Fibroblast of skin of scalp (primary cell): ENCODE measurements at regions not wholly inside any gene's neighbourhood (a gene's known extent, or its start where the extent isn't known, plus 50 kb on each side); places are given as distances from the start of the nearest gene placed in this dataset.
"Not testable (repeated sequence)": the region's sequence is repeated elsewhere in the genome, so short reads cannot be mapped to it uniquely, and the experiment has no call there.

Experiments
- DNase-seq: peaks from one replicate; pipeline ENCODE4 v3.0.0-alpha.2; 2013

DNA sequence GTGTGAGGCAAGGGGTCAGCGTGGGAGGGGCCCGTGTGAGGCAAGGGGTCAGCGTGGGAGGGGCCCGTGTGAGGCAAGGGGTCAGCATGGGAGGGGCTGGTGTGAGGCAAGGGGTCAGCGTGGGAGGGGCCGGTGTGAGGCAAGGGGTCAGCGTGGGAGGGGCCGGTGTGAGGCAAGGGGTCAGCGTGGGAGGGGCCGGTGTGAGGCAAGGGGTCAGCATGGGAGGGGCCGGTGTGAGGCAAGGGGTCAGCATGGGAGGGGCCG lies 119.2 kb downstream of the SEPTIN14 start:
- DNase-seq, result not testable (repeated sequence)

DNA sequence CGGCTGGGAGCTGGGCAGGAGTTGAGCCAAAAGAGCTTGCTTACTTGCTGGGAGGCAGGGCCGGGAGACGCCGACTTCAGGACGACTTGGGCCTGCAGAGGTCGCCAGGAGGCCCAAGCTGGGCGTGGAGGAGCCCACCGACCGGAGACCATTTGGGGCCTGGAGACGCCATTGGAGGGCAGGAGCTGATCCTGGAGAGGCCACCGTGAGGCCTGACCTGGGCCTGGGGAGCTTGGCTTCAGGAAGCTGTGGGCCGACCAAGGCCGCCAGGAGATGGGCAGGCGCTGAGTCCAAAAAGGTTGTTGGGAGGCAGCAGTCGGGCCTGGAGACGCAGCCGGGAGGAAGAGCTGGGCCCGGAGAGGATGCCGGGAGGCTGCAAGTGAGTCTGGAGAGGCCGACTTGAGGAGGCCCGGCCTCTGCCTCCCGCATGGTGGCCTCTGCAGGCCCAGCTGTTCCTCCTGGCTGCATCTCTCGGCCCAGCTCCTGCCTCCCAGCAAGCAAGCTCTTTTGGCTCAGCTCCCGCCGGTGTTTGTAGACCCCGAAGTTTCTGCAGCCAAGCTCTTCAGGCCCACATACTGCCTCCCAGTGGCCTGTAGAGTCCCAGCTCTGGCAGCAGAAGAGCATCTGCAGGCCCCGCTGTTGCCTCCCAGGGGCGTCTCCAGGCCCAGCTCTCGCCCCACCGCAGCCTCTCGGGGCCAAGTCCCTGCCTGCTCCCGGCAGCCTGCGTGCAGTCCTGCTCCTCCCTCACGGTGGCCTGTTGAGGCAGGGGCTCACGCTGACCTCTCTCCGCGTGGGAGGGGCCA lies 119.7 kb downstream of the SEPTIN14 start:
- not testable (repeated sequence) for DNase-seq

DNA sequence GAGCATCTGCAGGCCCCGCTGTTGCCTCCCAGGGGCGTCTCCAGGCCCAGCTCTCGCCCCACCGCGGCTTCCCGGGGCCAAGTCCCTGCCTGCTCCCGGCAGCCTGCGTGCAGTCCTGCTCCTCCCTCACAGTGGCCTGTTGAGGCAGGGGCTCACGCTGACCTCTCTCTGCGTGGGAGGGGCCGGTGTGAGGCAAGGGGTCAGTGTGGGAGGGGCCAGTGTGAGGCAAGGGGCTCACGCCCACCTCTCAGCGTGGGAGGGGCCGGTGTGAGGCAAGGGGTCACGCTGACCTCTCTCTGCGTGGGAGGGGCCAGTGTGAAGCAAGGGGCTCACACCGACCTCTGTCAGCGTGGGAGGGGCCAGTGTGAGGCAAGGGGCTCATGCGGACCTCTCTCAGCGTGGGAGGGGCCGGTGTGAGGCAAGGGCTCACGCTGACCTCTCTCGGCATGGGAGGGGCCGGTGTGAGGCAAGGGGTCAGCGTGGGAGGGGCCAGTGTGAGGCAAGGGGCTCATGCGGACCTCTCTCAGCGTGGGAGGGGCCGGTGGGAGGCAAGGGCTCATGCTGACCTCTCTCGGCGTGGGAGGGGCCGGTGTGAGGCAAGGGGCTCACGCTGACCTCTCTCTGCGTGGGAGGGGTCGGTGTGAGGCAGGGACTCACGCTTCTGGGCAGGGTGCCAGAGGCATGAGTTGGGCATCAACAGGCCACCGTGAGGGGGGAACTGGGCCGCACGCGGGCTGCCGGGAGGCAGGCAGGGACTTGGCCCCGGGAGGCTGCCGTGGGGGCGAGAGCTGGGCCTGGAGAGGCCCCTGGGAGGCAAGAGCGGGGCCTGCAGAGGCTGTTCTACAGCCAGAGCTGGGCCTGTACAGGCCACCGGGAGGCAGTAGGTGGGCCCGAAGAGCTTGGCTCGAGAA lies 120.6 kb downstream of the SEPTIN14 start:
- not testable (repeated sequence) for DNase-seq

GRCh38 chr7:55740633-55741250 lies 121.8 kb downstream of the SEPTIN14 start:
- not testable (repeated sequence) for DNase-seq

GRCh38 chr7:55740053-55740452 lies 122.5 kb downstream of the SEPTIN14 start:
- not testable (repeated sequence) for DNase-seq

DNA sequence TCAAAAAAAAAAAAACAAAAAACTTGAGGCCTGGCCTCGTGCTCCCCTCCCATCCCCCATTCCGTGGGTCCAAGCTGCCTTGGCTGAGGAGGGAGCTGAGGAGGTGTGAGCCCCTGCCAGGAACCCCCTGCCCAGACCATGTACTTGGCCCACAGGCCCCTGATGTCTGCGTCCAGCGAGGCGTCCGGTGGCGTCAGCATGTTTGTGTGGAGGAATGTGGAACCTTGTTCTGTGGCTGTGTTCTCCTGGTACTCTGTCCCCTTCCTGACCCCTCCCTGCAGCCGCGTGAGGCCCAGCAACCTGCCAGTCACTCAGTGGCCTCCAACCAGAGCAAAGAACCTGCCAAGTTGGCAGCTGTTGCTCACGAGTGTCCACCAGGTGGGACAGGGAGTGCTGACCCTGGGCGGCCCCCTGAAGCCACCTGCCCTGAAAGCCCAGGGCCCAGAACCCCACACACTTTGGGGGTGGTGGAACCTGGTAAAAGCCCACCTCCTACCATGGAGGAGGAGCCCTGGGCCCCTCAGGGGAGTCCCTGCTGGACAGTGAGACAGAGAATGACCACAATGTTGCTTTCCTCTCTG lies 125.8 kb downstream of the SEPTIN14 start:
- DNase-seq, result not testable (repeated sequence)

DNA sequence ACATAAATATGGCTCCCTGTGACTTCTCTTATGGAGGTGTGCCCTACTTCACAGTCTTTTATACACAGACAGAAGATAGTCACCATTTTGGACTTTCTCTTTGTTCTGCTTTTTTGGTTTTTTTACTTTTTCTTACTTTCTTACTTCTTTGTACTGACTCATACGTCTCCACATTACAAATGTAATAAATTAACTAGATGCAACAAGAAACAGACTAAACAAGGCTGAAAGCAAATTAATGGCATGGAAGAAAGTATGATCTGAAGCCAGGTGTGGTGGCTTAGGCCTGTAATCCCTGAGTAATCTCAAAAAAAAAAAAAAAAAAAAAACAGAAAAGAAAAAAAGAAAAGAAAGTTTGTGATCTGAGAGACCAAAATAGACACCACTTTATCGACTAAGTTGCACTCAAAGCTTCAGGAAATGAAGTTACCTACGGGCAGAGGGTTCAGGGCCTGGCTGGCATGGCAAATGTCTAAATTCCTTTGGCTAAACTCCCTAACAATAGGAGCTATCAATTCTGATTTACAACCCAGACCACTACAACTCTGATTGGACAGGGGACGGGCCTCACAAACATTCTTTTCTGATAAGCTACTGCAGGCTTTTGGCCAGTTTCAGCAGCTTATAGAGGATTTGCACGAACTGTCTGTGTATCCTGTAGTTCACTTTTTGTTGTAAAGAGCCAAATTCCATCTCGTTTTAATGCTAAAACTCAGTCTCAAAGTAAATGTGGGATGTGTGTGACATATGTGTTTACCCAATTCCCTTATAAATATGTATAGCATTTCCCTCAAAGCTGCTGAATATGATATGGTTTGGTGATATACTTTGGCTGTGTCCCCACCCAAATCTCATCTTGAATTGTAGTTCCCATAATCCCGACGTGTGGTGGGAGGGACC lies 129.1 kb downstream of the SEPTIN14 start:
- peak; percentile 47 for DNase-seq

- DNase-seq, result no peak
Observed at GRCh38 chr7:55731931-55732330, 130.6 kb downstream of the SEPTIN14 start.

- DNase-seq, result no peak
Observed at GRCh38 chr7:55730197-55730596, 132.4 kb downstream of the SEPTIN14 start.

DNA sequence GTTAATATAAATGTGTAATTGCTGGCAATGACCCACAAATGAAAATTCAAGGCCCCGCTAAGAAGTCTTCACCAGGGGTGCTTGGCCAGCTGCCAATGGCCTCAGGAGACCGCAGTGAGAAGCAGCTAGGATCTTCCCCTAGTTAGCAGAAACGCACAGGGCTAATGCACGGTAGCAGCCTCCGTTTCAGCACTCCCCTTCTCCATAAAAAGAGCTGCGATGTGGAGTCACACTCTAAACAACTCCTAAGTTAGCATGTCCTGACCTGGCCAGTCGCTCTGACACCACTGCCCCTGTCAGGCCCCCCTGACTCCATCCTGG lies 139.0 kb downstream of the SEPTIN14 start:
- no peak for DNase-seq

DNA sequence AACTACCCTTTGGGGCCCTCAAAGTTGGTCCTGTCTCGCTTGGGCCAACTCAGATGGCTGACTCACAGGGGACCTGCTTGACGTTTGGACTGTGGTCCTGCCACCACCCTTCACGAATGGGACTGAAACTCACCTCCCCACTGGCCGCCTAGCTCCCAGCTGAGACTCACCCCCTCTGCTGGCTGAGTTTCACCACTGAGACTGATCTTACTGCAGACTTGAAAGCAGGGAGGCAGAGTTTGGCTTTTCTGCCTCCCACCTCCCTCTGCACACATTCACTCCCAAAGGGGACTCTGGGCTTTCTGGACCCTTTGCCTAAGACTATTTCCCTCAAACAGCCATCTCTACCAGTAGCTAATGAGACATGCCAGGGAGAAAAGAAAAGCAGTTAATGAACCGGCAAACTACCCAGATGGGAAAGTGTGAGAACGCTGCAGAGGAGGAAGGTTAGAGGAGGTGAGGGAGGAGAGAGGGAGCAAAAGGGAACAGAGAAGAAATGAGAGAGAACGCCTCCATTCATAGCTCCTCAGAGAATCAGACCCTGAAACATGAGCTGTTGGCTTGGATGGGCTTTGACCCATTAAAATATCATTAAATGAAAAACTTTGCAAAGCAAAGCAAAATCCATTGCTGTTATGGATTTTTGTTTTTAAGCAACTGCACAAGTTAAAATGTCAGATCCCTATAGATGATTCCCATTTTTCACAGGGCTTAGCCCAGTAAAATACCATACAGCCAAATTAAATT lies 139.5 kb downstream of the SEPTIN14 start:
- DNase-seq, result not testable (repeated sequence)

DNA sequence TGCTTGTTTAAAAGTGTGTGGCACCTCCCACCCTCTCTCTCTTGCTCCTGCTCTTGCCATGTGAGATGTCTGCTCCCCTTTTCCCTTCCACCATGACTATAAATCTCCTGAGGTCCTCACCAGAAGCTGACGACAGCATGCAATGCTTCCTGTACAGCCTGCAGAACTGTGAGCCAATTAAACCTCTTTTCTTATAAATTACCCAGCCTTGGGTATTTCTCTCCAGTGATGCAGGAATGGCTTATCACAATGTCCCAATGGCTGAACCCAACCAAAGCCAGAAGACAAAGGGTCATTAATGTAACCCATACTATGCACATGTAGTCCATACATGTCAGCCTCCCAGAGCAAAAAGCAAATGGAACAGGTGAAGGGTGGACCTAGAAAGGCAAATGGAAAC lies 141.5 kb downstream of the SEPTIN14 start:
- not testable (repeated sequence) for DNase-seq

- DNase-seq, result not testable (repeated sequence)
Observed at GRCh38 chr7:55715247-55715867, 143.1 kb upstream of the VOPP1 start.

- DNase-seq, result not testable (repeated sequence)
Observed at GRCh38 chr7:55714370-55714769, 142.1 kb upstream of the VOPP1 start.

- DNase-seq, result not testable (repeated sequence)
Observed at GRCh38 chr7:55710312-55710711, 138.0 kb upstream of the VOPP1 start.

GRCh38 chr7:55708028-55708427 lies 135.7 kb upstream of the VOPP1 start:
- DNase-seq, result peak; percentile 70

GRCh38 chr7:55707410-55707809 lies 135.1 kb upstream of the VOPP1 start:
- DNase-seq, result not testable (repeated sequence)

GRCh38 chr7:55706451-55707195 lies 134.3 kb upstream of the VOPP1 start:
- DNase-seq, result not testable (repeated sequence)

DNA sequence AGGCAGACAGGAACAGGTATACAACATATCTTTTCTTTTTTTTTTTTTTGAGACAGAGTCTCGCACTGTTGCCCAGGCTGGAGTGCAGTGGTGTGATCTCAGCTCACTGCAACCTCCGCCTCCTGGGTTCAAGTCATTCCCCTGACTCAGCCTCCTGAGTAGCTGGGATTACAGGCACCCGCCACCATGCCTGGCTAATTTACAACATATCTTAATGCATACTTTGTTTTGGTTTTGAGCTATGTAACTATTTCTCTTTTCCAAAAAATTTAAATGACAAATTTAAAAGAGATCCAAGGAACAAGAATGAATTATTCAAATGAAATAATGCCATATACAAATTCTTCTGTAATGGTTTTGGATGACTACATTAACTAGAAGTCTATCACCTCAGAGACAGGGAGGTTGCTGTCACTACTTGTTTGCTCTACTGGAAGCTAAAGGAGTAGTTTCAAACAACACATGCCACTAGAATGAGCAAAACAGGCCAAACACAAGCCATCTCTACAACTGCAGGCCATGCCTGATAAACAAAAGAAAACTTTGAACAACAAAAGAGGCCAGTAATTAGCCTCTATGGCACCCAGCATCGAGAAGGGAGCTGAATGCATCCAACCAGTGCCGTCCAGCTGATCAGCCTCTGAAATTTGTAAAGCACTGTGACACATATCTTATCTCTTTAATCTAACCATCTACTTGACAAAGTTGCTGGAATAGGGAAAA lies 133.6 kb upstream of the VOPP1 start:
- not testable (repeated sequence) for DNase-seq
